ENCODE measurements at regions not wholly inside any gene's neighbourhood (a gene's known extent, or its start where the extent isn't known, plus 50 kb on each side); places are given as distances from the start of the nearest gene placed in this dataset.

GRCh38 chr11:82539669-82540068, 194.0 kb downstream of the FAM181B start:
- TF ChIP-seq, protein P1, sequence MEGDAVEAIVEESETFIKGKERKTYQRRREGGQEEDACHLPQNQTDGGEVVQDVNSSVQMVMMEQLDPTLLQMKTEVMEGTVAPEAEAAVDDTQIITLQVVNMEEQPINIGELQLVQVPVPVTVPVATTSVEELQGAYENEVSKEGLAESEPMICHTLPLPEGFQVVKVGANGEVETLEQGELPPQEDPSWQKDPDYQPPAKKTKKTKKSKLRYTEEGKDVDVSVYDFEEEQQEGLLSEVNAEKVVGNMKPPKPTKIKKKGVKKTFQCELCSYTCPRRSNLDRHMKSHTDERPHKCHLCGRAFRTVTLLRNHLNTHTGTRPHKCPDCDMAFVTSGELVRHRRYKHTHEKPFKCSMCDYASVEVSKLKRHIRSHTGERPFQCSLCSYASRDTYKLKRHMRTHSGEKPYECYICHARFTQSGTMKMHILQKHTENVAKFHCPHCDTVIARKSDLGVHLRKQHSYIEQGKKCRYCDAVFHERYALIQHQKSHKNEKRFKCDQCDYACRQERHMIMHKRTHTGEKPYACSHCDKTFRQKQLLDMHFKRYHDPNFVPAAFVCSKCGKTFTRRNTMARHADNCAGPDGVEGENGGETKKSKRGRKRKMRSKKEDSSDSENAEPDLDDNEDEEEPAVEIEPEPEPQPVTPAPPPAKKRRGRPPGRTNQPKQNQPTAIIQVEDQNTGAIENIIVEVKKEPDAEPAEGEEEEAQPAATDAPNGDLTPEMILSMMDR (IDR thresholded peaks at IDR 0.05) = no peak
- TF ChIP-seq POLR2A (IDR thresholded peaks at IDR 0.05) = no peak

All from heart left ventricle (tissue), 13 donors.